ENCODE measurements at regions not wholly inside any gene's neighbourhood (a gene's known extent, or its start where the extent isn't known, plus 50 kb on each side); places are given as distances from the start of the nearest gene placed in this dataset.

DNA sequence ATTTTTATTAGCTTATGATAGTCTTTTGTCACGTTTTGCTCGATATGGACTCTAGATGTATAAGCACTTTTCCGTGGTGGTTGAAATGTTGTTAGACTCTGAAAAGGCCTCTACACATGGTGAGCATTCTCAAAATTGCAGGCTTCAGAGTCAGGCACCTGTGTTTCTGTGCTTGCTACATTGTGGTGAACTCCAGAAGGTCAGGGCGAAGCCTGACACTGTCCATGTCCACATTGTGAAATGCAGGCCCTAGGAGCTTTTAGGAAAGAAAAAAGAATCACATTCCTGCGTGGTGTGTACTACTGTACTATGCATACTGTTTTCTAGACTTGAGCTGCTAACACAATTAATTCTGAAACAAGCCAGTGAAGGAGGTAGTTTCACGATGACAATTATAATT is 86.3 kb downstream of the HS3ST1 start:
- DNase-seq (no peak), ATAC-seq (no peak)

DNA sequence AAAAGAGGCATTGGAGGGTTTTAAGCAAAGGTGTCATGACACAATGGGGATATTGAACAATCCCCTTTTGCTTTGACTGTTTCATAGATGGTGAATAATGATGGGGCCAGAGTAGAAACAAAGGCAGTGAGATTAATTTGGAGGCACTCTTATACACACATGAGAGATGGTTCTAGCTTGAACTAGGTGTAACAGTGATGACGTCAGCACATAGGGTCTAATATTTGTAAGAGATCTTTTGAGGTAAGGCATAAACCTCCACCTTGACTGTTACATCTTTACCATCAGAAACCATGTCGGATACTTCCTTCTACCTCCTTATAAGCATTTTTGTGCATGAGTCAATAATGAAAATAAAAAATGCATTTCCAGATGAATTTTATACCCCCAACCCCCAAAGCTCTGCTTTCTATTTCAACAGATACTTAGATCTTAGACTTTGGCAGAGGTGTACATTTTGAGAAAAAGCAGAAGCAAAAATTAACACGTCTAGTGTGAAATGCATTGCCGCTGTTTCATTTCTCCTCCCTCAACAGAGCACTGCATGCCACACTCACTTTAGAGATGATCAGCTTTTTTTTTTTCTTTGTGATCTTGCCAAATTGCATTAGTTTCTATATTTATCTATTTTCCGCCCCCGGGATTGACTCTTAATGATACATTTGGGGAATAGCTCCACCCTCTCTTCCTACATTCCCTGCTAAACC is 87.2 kb downstream of the HS3ST1 start:
- no peak for ATAC-seq
- DNase-seq = no peak

DNA sequence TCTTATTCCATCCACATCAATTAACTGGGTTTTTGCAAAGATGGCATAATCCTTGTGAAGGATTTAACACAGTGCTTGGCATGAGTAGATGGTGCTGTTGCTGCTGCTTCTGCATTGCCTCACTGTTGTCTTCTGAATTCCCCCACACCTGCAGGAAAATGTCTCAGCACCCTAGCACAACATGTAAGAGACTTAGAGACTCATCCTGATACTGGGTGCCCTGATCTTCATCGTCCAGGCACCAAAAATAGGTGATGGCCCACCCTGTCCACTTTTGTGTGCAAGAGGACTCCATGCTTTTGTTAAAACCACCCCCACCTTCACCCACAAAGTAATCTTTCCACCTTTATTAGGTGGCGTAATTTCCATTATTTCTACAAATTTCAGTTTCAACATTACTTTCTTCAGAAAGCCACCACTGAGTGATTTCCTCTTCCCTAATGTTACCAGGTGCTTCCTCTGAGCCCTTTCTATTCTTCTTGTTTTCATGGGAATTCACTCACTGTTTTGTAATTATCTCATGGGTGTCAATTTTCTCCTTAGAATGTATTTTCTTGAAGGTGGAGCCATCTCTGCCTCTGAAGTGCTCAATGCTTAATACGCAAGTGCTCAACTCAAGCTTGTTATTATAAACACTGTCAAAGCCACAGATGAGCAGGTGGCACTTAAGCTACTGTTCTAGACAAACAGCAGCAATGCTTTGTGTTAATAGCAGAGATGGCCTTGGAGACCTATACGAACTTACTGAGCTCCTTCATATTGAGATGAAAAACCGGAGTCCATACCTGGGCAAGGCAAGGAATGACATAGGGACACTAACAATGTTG is 89.5 kb downstream of the HS3ST1 start:
- DNase-seq (no peak), ATAC-seq (no peak)

DNA sequence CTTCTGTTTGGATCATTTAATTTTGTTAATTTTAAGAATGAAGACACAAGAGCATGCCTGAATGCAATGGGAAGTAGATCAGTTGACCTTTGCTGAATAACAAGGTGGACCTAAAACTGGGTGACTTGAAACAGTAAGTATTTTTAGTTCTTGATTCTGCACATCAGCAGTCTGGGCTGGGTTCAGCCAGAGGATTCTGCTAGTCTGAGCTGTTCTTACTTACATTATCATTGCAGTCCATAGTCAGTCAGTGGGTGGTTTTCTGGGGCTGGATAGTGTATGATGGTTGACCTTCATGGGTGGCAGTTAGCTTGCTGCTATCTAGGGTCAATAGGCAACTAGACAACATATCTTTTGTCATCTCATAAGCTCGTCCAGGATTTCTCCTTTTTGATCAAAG is 91.4 kb downstream of the HS3ST1 start:
- ATAC-seq (no peak), DNase-seq (no peak)

DNA sequence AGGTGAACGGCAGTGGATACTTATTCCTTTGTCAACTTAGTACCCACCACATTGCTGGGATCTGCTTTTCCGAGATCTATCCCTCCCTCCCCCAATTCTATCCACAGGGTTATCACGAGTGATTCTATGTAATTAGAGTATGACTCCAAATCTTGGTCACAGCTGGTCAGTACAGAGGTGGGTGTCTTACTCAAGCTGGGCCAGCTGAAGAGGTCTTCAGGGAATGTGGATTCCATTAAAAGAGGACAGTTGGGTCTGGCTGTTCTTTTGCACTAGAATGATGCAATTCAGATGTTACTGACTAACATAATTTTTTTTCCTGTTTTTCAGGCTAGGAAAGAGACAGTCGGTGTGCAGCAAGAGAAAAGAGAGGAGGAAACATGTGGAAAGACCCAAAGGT is 92.3 kb downstream of the HS3ST1 start:
- DNase-seq (no peak), ATAC-seq (no peak)

DNA sequence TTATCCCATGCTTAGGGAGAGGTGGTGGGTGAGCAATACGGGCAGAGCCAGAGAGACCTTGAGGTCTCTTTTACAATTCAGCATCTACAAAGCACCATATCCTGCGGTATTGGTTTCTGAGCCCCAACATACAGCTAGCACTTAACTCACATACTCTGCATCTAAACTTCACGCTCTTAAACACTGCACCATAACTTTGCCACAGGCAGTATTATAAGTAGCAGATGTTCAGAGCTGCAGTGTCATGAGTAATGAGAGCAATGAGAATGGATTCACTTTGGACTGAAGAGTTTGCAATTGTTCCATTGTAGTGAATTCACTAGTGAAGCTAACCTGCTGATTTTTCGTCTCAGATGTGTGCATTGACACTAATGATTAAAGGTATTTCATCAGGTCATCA is 93.8 kb downstream of the HS3ST1 start:
- DNase-seq (no peak), ATAC-seq (no peak)

DNA sequence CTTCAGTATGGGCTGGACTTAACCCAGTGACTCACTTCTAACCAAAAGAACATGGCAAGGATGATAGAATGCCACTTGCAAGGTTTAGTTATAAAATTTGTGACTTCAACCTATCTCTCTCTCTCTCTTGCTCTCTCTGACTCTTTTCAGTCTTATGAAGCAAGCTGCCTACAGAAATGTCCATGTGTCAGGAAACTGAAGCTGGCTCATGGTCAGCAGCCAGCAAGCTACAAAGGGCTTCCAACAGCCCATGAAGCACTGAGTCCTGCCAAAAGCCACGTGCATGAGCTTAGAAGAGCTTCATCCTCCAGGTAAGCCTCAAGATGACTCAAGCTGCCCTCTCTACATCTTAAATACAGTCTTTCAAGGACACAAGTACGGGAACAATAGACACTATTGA is 100.3 kb downstream of the HS3ST1 start:
- ATAC-seq = no peak
- DNase-seq = no peak

DNA sequence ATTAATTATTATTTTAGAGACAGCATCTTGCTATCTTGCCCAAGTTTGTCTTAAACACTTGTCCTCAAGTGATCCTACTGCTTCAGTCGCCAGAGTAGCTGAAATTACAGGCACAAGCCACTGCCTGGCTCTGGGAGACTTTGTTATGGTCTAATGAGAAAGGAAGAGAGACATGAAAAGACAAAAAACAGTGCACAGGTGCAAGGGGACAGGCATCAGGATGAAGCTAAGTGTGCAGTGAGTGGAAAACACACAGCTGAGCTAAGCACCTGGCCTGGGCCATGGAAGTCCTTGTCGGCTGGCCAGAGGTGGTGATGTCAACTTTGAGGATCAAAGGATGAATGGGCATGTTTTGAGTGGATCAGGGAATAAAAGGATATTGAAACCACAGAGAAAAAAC is 102.7 kb downstream of the HS3ST1 start:
- DNase-seq = no peak
- ATAC-seq = no peak

DNA sequence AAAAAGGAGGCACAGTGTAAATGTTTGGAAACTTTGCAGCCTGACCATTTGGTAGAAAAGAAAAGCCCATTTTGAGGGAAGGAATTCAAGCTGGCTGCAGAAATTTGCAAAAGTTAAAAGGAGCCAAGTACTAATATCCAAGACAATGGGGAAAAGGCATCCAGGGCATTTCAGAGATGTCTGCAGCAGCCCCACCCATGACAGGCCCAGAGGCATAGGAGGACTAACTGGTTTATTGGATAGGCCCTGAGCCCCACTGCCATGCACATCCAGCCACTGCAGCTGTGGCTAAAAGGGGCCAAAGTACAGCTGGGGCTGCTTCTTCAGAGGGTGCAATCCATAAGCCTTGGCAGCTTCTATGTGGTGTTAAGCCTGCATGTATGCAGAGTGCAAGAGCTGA is 104.9 kb downstream of the HS3ST1 start:
- ATAC-seq (no peak), DNase-seq (no peak)

DNA sequence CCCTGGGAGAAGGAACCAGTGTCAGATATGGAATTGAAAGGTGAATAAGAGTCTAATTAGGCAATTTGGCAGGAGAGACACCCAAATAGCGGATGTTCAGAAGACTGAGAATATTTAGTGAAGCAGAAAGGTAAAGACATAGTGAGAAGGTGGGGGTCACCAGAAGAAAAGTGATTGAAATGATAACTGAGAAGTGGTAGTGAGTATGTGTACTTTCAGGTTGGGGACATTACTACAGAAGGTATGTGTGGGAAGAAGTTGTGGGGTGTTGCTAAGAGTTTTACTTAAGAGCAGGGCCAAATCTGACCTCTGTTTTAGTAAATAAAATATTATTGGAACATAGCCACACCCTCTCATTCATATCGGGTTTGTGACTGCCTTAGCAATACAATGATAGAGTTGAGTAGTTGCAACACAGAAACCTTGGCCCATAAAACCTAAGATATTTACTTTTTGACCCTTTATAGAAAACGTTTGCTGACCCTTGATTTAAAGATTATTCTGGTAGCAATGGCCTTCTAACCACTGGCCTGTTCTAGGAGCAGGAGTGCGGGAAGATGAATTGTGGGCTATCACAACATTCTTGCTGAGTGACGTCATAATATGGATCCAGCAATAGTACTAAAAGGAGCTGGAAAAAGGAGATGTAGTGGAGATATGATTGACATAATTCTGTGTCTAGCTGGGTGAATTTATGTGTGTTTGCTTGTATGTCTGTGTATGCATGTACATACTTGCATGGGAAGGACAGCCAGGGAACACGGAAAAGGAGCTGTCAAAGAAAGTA is 115.3 kb downstream of the HS3ST1 start:
- DNase-seq (no peak), ATAC-seq (no peak)

DNA sequence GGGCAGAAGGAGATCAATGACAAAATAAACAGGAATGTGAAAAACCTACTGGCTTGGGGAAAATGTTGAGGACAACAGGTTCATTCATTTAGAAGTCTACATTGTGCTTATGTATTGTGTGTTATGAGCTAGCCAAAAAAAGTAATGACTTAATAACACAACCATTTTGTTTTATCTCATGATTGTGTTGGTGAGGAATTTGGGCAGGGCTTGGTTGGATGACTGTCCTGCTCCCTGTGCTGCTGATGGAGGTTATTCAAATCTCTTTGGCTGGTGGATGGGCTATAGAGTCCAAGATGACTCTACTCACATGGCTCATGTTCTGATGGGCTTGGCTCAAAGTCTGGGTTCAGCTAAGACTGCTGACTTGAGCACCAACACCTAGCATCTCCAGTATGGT is 116.3 kb downstream of the HS3ST1 start:
- no peak for DNase-seq
- no peak for ATAC-seq

DNA sequence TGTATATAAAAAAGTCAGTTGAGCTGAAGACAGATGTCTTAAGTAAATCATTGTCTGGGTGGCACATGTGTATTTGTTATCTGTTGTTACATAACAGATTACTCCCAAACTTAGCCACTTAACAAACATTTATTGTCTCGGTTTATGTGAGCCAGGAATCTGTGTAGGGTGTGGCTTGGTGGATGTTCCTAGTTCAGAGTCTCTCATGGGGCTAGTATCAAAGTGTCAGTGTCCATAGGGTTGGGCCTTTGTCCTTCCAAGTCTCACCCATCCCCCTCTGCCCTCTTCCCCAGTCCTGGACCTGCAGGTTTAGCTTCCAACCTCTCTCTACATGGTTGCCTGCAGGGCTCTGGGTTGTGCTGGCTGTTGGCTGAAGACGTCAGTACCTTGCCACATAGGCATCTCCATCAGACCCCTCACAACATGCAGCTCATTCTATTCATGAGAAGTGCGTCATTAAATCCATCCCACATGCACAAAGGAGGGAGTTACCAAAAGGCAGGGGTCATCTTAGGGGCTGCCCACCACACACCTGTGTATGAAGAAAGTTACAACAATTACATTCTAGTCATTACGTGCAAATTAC is 127.5 kb downstream of the HS3ST1 start:
- ATAC-seq (no peak), DNase-seq (no peak)

DNA sequence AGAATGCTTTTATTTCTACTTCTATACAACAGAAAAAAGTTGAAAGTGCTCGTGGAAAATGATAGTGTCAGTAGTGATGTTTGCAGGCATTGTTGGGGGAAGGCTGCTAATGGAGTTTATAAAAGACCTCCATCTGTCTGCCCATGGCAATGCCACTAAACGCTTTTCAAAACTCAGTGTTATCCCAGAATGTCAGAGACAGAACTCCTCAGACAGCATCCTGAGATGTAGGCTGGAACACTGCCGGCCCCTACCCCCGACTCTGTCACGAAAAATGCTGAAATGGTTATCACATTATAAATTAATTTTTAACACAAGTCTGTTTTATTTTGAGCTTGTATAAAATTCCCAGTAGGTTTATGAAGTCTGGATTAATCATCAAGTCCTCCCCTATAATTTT is 128.9 kb downstream of the HS3ST1 start:
- DNase-seq = no peak
- no peak for ATAC-seq

DNA sequence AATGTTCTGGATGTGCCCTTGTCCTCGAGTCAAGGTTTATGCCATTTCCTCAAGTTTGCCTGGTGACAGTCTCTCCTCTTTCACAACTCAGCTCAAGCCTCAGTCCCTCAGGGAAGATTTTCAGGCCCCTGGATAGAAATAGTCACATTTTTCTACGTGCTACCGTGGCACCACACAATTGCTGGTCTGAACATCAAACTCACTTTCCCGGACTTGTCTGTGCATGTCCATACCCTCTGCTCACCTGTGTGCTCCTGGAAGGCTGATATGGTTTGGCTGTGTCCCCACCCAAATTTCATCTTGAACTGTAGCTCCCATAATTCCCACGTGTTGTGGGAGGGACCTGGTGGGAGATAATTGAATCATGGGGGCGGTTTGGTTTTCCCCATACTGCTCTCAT is 129.7 kb downstream of the HS3ST1 start:
- ATAC-seq (no peak), DNase-seq (no peak)

DNA sequence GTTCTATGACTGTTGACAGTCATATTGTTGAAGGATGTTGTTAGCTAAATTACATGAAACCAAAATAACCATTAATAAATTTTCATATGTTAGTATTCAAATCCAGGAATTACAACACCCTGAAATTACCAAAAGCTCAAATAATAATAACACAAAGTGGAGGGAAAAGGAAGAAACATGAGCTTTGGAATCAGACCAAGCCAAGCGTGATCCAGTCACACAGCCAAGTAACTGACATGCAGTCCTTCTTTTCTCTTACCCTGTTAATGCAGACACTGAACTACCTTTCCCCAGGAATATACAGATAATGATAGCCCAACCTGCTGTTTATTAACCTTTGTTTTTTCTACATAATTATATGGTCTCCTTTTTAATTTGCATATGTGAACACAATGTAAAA is 130.2 kb downstream of the HS3ST1 start:
- DNase-seq (no peak), ATAC-seq (no peak)

DNA sequence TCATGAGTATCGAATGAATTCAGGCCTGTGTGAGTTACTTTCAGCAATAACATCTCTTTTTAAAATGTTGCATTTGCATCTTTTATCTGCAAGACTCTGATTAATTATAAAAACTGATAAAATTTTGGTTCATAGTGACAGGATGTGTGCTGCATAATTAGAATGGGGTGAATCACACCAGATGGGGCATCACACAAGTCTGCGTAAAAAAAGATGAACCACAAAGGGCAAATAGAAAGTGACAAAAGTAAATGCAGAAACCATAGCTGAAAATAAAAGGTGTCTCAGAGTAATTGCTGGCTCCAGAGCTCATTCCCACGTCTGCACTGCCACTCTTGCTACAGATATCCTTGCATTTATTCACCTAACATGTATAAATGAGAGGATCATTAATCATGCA is 131.1 kb downstream of the HS3ST1 start:
- peak; percentile 71 for ATAC-seq
- no peak for DNase-seq

DNA sequence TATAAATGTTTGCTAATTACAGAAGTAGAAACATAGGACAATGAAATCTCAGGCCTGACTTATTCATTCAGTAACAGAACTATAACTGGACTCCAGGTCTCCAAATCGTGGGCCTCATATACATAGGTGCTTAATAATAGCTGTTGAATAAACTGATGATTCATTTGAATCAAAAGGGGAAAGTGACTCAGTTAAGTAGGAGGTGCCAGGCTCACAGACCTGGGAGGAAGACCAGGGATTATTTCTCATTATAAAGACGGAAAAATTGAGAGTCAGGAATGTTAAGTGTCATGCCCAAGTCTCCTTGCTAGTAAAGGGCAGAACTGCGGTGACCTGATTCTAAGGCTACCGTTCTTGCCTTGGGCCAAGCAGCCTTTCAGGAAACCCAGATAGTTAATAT is 131.5 kb downstream of the HS3ST1 start:
- peak; percentile 78 for ATAC-seq
- DNase-seq = no peak

DNA sequence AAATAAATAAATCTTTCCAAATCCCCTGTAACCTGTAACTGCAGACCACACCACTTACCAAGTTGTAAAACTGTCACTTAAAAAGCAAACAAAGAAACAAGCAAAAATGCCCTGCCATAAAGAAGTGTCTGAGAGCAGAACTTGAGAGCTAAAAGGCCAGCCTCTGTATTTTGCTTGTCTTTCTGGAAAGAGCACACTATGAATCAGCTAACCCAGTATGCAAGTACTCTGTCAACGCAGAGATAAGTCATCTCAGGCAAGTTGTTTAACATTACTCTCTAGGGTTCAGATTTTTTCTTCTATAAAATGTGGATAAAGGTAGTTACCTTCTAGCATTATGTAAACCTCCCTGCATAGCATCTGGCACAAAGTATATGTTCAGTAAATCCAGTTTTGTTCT is 134.8 kb downstream of the HS3ST1 start:
- ATAC-seq (no peak), DNase-seq (no peak)

DNA sequence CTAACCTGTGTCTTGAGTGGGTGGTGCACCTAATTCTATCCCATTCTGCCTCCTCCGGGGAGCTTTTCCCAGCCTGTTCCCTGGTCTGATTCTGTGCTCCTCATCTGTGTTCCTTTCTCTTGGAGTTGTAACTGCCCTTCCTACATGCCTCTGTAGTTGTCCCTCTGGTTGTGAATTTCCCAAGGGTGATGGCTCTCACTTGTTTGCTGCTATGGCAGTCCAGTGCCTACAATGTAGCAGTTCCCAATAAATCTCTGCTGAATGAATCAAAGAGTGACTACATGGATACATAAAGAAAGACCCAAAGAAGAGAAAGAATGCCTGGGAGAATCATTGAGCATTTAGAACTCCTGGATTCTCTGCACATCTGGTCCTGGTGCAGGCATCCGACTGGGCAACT is 141.6 kb downstream of the HS3ST1 start:
- DNase-seq = no peak
- ATAC-seq = no peak

DNA sequence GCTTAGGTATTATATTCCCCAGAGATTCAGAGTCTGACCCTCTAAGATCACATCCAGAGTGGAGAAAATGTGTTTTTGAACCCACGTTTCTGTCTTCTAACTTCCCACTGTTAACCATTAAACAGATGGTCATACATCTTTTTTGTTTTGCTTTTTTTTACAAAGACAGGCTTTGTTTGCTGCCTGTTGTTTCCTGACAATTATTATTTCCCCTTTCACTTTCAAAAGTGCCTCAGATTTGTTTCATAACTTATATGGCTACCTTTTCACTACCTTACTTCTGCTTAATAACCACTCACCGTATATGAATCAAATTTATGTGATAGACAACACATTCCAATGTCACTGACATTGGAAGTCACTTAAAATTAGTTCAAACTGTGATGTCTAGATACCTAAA is 142.2 kb downstream of the HS3ST1 start:
- DNase-seq (no peak), ATAC-seq (no peak)

DNA sequence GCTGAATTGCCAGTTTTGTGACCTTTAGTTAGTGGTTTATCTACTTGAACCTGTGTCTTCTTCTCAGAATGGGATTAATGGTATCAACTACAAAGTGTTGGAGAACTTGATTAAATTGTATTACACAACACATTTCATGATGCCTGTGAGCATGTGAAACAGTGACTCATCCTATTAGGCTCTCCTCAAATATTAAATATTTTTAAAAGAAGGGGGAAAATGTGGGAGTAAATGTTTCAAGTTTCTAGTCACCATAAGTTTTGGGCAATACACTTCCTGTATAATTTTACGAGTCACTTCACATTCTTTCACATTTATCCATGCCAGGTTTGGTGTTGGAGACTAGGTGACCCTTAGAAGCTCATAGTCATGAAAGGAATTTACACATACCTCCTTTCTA is 147.0 kb downstream of the HS3ST1 start:
- DNase-seq (no peak), ATAC-seq (no peak)

DNA sequence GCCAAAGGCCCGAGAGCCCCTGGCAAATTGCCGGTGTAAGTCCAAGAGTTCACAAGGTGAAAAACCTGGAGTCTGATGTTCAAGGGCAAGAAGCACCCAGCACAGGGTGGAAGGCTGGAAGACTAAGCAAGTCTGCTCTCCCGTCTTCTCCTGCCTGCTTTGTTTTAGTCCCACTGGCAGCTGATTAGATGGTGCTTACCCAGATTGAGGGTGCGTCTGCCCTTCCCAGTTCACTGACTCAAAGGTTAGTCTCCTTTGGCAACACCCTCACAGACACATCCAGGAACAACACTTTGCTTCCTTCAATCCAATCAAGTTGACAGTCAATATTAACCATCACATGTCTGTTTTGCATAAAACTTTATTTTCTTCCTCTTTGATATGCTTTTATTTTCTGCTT is 157.4 kb downstream of the HS3ST1 start:
- DNase-seq (no peak), ATAC-seq (no peak)

DNA sequence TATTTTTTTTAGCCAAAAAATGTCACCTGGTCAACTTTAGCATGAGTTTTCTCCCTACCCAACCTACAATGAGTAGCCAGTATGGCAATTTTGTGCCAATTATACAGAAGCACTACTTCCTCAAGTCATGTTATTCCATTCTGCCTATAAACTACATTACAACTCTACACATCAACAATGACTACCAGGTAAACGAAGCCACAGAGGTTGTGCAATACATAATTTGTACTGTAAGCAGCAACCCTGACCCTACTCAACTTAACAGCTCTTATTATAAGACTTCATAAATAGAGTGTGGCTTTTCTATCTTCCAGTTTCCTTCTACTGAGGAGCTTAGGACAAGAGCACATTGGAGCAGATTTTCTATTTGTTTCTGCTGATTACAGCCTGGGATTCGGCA is 160.5 kb downstream of the HS3ST1 start:
- ATAC-seq (no peak), DNase-seq (no peak)
